HL-60/S4 (cell line): ENCODE measurements at regions not wholly inside any gene's neighbourhood (a gene's known extent, or its start where the extent isn't known, plus 50 kb on each side); places are given as distances from the start of the nearest gene placed in this dataset.

Experiments
- in situ Hi-C: fragments of 300-500 bp; cut with MboI; formaldehyde crosslinking; loops from 2 replicates; pipeline ENCODE4 v1.14.3; 2022; ENCODE audit warnings: low sequenced_read_pairs

- in situ Hi-C loops, result no loop called here
Measured at GRCh38 chr1:198860371-198860770, 221.5 kb downstream of the PTPRC start.

- in situ Hi-C loops, result no loop called here
Measured at GRCh38 chr1:198861636-198862035, 222.8 kb downstream of the PTPRC start.

- in situ Hi-C loops, result no loop called here
Measured at GRCh38 chr1:198864695-198865094, 225.9 kb downstream of the PTPRC start.

- in situ Hi-C loops, result no loop called here
Measured at GRCh38 chr1:198865319-198865718, 226.5 kb downstream of the PTPRC start.

GRCh38 chr1:198867182-198867581, 228.3 kb downstream of the PTPRC start:
- in situ Hi-C loops, result no loop called here

- in situ Hi-C loops, result no loop called here
Measured at GRCh38 chr1:198873696-198874230, 234.9 kb downstream of the PTPRC start.

GRCh38 chr1:198876371-198876871, 237.6 kb downstream of the PTPRC start:
- in situ Hi-C loops, result no loop called here

GRCh38 chr1:198878566-198878965, 239.7 kb downstream of the PTPRC start:
- in situ Hi-C loops, result no loop called here

GRCh38 chr1:198879711-198880306, 241.0 kb downstream of the PTPRC start:
- in situ Hi-C loops, result no loop called here

- in situ Hi-C loops, result no loop called here
Measured at GRCh38 chr1:198880397-198880796, 241.6 kb downstream of the PTPRC start.

GRCh38 chr1:198880818-198881597, 242.2 kb downstream of the PTPRC start:
- in situ Hi-C loops, result no loop called here

- in situ Hi-C loops, result no loop called here
Measured at GRCh38 chr1:198883184-198883583, 244.3 kb downstream of the PTPRC start.

GRCh38 chr1:198887866-198888265, 249.0 kb downstream of the PTPRC start:
- in situ Hi-C loops, result no loop called here

GRCh38 chr1:198888379-198888943, 249.6 kb downstream of the PTPRC start:
- in situ Hi-C loops, result no loop called here

GRCh38 chr1:198889101-198889500, 250.3 kb downstream of the PTPRC start:
- in situ Hi-C loops, result no loop called here

GRCh38 chr1:198889749-198890148, 250.9 kb downstream of the PTPRC start:
- in situ Hi-C loops, result no loop called here

- in situ Hi-C loops, result no loop called here
Measured at GRCh38 chr1:198890214-198890930, 251.5 kb downstream of the PTPRC start.

- in situ Hi-C loops, result no loop called here
Measured at GRCh38 chr1:198892065-198892464, 253.2 kb downstream of the PTPRC start.

- in situ Hi-C loops, result no loop called here
Measured at GRCh38 chr1:198893141-198893540, 254.3 kb downstream of the PTPRC start.

- in situ Hi-C loops, result no loop called here
Measured at GRCh38 chr1:198893763-198894444, 255.1 kb downstream of the PTPRC start.

- in situ Hi-C loops, result no loop called here
Measured at GRCh38 chr1:198901266-198901665, 262.4 kb downstream of the PTPRC start.
